T47D (cell line): ENCODE measurements at regions not wholly inside any gene's neighbourhood (a gene's known extent, or its start where the extent isn't known, plus 50 kb on each side); places are given as distances from the start of the nearest gene placed in this dataset.
A peak's percentile ranks its signal among the peaks of the same experiment; 100 is the strongest.
"Not testable (repeated sequence)": the region's sequence is repeated elsewhere in the genome, so short reads cannot be mapped to it uniquely, and the experiment has no call there.

Source experiments
- DNase-seq, 2 experiments: peaks; one replicate each; pipeline versions ENCODE4 v3.0.0 to v3.0.0-alpha.2; 2011 to 2012; ENCODE audit warnings: low read depth in 1 of 2, low spot score in 1 of 2
- JUND ChIP-seq: IDR thresholded peaks from 2 replicates; pipeline ENCODE4 v1.6.1; 2012; ENCODE audit warnings: low read depth
- in situ Hi-C: cut with HindIII; loops from 2 replicates; pipeline ENCODE4 v1.10.0; 2016; ENCODE audit warnings: low sequenced_read_pairs, low pct_unique_long_range_greater_than_20kb

- TF ChIP-seq JUND, result no peak
- in situ Hi-C loops, result no loop called here
- no peak for DNase-seq
These were observed 1140.2 kb downstream of the FAM133A start for GRCh38 chrX:94814216-94814615.

GRCh38 chrX:94830717-94831116, 1156.7 kb downstream of the FAM133A start:
- no peak for TF ChIP-seq JUND
- DNase-seq, result no peak
- in situ Hi-C loops, result no loop called here

GRCh38 chrX:94831364-94831763, 1157.4 kb downstream of the FAM133A start:
- in situ Hi-C loops, result no loop called here
- TF ChIP-seq JUND, result no peak
- peak in 1 of 2 experiments; percentile 25 for DNase-seq

- in situ Hi-C loops, result no loop called here
- no peak for TF ChIP-seq JUND
- no peak for DNase-seq
These were observed 1160.2 kb downstream of the FAM133A start for GRCh38 chrX:94834226-94834625.

GRCh38 chrX:94850811-94851210, 1176.8 kb downstream of the FAM133A start:
- TF ChIP-seq JUND, result no peak
- in situ Hi-C loops, result no loop called here
- DNase-seq, result no peak

- peak in 1 of 2 experiments; percentile 20 for DNase-seq
- TF ChIP-seq JUND, result no peak
- in situ Hi-C loops, result no loop called here
These were observed 1180.2 kb downstream of the FAM133A start for GRCh38 chrX:94854251-94854650.

GRCh38 chrX:94862470-94862869, 1188.5 kb downstream of the FAM133A start:
- in situ Hi-C loops, DNase-seq: not testable (repeated sequence)

GRCh38 chrX:94871640-94872039, 1197.6 kb downstream of the FAM133A start:
- in situ Hi-C loops, result no loop called here
- DNase-seq, result no peak
- TF ChIP-seq JUND, result no peak

GRCh38 chrX:94901849-94902248, 1227.8 kb downstream of the FAM133A start:
- no peak for DNase-seq
- in situ Hi-C loops, result no loop called here
- TF ChIP-seq JUND, result no peak

- DNase-seq, result no peak
- TF ChIP-seq JUND, result no peak
- in situ Hi-C loops, result no loop called here
These were observed 1234.2 kb downstream of the FAM133A start for GRCh38 chrX:94908171-94908570.

- no peak for TF ChIP-seq JUND
- in situ Hi-C loops, result no loop called here
- no peak for DNase-seq
These were observed 1234.6 kb downstream of the FAM133A start for GRCh38 chrX:94908648-94909047.

GRCh38 chrX:94914235-94914634, 1240.2 kb downstream of the FAM133A start:
- in situ Hi-C loops, result no loop called here
- DNase-seq, result no peak
- TF ChIP-seq JUND, result no peak

GRCh38 chrX:94932278-94932965, 1258.4 kb downstream of the FAM133A start:
- no peak for TF ChIP-seq JUND
- in situ Hi-C loops, result no loop called here
- no peak for DNase-seq

GRCh38 chrX:94936722-94937121, 1262.7 kb downstream of the FAM133A start:
- no peak for DNase-seq
- in situ Hi-C loops, result no loop called here
- no peak for TF ChIP-seq JUND
